Ascending aorta (tissue), 2 donors: ENCODE measurements at regions not wholly inside any gene's neighbourhood (a gene's known extent, or its start where the extent isn't known, plus 50 kb on each side); places are given as distances from the start of the nearest gene placed in this dataset.
A peak's percentile ranks its signal among the peaks of the same experiment; 100 is the strongest.

Source experiments
- DNase-seq, 2 donors: peaks; one replicate each; pipeline ENCODE4 v3.0.0-alpha.2; 2019; ENCODE audit warnings: low spot score in 2 of 2
- H3K27ac ChIP-seq, 2 donors: fragments of 200-600 bp; sonication (generic); one replicate each; pipeline ENCODE4 v1.5.1; 2016 to 2017; ENCODE audit warnings: mild to moderate bottlenecking in 1 of 2
- H3K27me3 ChIP-seq: fragments of 200-600 bp; sonication (generic); one replicate; pipeline ENCODE4 v1.5.1; 2017
- H3K36me3 ChIP-seq, 2 donors: fragments of 200-600 bp; sonication (generic); one replicate each; pipeline ENCODE4 v1.5.1; 2016
- H3K4me1 ChIP-seq, 2 donors: fragments of 200-600 bp; sonication (generic); one replicate each; pipeline ENCODE4 v1.5.1; 2016 to 2017; ENCODE audit warnings: mild to moderate bottlenecking in 1 of 2
- H3K4me3 ChIP-seq, 2 donors: fragments of 200-600 bp; sonication (generic); one replicate each; pipeline ENCODE4 v1.5.1; 2016 to 2017; ENCODE audit warnings: mild to moderate bottlenecking in 1 of 2
- H3K9me3 ChIP-seq, 2 donors: fragments of 200-600 bp; sonication (generic); one replicate each; pipeline ENCODE4 v1.5.1; 2016
- intact Hi-C: fragments of 100-400 bp; cut with DNase I; formaldehyde crosslinking; loops from one replicate; pipeline ENCODE4 v1.15.1; 2023
- TF ChIP-seq, protein P1 (sequence below), 3 experiments: fragments of 200-600 bp in 2 of 3; fragments of 450-650 bp in 1 of 3; sonication (generic) in 2 of 3; IDR thresholded peaks; one replicate each; pipeline ENCODE4 v1.5.1; 2016 to 2019; ENCODE audit warnings: antibody characterized with exemption in 3 of 3, mild to moderate bottlenecking in 1 of 3, moderate library complexity in 1 of 3

DNA sequence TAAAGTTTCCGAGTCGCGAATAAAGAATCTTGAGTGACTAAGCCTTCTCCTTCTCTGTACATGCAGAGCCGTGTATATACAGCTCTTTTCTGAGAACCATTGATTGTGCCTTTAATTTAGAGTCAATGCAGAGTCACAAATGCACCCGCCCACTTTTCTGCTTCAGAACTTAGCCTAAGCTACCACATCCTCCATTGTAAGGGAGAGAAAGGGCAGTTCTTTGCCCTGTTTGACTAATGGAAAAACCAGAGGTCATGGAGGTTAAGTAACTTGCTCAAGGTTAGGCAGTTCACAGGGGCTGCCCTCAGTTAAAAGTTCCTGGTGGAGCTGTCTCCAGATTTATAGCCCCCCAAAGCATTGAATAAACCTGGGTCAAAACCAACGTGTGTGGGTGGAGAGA lies 139.6 kb downstream of the TOMM20 start:
- Histone ChIP-seq H3K9me3 (no peaks in the 10 kb centered on the region), H3K4me1 (peaks cover 30 to 36% of the 10 kb centered on the region in 2 donors), H3K36me3 (no peaks in the 10 kb centered on the region), H3K27ac (peak overlapping the region; percentile 98 to 99), H3K4me3 (no peak overlapping the region), H3K27me3 (no peaks in the 10 kb centered on the region)
- intact Hi-C loops = no loop called here
- no peak for DNase-seq
- TF ChIP-seq, protein P1, sequence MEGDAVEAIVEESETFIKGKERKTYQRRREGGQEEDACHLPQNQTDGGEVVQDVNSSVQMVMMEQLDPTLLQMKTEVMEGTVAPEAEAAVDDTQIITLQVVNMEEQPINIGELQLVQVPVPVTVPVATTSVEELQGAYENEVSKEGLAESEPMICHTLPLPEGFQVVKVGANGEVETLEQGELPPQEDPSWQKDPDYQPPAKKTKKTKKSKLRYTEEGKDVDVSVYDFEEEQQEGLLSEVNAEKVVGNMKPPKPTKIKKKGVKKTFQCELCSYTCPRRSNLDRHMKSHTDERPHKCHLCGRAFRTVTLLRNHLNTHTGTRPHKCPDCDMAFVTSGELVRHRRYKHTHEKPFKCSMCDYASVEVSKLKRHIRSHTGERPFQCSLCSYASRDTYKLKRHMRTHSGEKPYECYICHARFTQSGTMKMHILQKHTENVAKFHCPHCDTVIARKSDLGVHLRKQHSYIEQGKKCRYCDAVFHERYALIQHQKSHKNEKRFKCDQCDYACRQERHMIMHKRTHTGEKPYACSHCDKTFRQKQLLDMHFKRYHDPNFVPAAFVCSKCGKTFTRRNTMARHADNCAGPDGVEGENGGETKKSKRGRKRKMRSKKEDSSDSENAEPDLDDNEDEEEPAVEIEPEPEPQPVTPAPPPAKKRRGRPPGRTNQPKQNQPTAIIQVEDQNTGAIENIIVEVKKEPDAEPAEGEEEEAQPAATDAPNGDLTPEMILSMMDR (IDR thresholded peaks at IDR 0.05) = no peak

DNA sequence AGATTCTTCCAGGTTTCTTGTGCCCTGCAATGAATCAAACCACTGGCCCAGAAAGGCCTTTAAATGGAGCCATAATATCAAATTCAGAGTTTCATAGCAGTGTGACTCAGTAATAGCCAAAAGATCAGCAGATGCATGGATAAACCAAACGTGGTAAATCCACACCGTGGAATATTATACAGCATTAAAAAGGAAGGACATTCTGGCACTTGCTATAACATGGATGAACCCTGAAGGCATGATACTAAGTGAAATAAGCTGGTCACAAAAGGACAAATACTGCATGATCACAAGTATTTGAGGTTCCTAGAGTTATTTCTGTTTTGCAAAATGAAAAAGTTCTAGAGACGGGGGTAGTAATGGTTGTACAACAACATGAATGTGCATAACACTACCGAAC lies 140.1 kb downstream of the TOMM20 start:
- Histone ChIP-seq H3K27ac (peak overlapping the region; percentile 98 to 99), H3K9me3 (no peaks in the 10 kb centered on the region), H3K4me3 (no peak overlapping the region), H3K4me1 (peaks cover 30 to 39% of the 10 kb centered on the region in 2 donors), H3K27me3 (no peaks in the 10 kb centered on the region), H3K36me3 (no peaks in the 10 kb centered on the region)
- TF ChIP-seq, protein P1 (IDR thresholded peaks at IDR 0.05) = no peak
- intact Hi-C loops = no loop called here
- DNase-seq = no peak

DNA sequence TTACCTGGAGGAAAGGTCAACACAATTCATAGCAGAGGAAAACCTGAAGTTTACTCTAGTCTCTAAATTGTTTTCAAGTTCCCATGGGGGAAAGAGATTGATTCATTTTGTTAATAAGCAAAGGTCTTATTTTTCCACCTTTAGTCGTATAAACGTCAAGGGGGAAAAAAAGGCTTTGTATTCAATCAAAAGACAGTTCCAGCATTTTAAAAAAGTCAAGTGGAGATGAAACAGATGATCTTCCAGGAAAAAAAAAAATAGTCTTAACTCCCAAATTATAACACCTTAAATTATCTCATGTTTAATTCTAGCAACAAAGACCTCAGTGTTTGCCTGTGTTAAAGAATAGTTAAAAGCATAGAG lies 140.5 kb downstream of the TOMM20 start:
- H3K9me3 ChIP-seq = no peaks in the 10 kb centered on the region
- H3K4me1 ChIP-seq = peaks cover 30 to 43% of the 10 kb centered on the region in 2 donors
- no peaks in the 10 kb centered on the region for H3K36me3 ChIP-seq
- H3K27me3 ChIP-seq = no peaks in the 10 kb centered on the region
- peak overlapping the region; percentile 98 to 99 for H3K27ac ChIP-seq
- intact Hi-C loops = no loop called here
- no peak for DNase-seq
- TF ChIP-seq, protein P1 (IDR thresholded peaks at IDR 0.05) = no peak
- no peak overlapping the region for H3K4me3 ChIP-seq

DNA sequence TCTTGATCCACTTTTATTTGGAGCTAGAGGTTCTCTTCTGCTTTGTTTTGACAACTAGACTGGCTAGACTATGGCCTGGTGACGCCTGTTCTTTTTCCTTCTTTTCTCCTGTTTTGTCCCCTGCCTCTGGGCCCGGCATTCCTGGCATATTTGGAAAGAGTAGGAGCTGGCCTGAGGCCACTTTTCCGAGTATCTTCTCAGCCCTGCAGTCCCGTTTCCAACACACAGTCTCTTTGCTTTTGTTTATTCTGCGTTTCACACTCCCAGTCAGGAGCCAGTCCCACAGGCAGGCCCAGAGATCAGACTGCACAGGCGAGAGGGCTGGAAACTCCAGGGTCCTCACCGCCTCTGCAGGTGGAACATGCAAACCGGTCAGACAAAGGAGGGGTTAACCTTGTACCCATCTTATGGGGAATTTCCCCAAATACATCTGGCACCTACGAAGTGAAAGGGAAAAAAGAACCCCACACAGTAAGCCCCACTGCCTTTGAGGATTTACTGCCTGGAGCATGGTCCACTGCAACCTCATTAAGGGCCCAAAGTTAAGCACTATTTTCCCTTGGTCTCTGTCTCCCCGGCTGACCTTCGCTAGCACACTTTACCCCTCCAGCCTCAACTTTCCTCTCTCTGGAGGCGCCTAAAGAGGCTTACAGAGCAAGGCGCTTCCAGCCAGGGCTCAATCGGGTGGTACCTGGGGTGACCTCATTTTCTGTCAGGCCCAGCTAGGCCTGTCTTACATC lies 141.1 kb downstream of the TOMM20 start:
- Histone ChIP-seq H3K27ac (peak overlapping the region; percentile 98 to 99), H3K4me3 (no peak overlapping the region), H3K27me3 (no peaks in the 10 kb centered on the region), H3K4me1 (peaks cover 30 to 48% of the 10 kb centered on the region in 2 donors), H3K9me3 (no peaks in the 10 kb centered on the region), H3K36me3 (no peaks in the 10 kb centered on the region)
- DNase-seq = peak in 1 of 2 donors; percentile 97
- TF ChIP-seq, protein P1 (IDR thresholded peaks at IDR 0.05) = no peak
- intact Hi-C loops = no loop called here

DNA sequence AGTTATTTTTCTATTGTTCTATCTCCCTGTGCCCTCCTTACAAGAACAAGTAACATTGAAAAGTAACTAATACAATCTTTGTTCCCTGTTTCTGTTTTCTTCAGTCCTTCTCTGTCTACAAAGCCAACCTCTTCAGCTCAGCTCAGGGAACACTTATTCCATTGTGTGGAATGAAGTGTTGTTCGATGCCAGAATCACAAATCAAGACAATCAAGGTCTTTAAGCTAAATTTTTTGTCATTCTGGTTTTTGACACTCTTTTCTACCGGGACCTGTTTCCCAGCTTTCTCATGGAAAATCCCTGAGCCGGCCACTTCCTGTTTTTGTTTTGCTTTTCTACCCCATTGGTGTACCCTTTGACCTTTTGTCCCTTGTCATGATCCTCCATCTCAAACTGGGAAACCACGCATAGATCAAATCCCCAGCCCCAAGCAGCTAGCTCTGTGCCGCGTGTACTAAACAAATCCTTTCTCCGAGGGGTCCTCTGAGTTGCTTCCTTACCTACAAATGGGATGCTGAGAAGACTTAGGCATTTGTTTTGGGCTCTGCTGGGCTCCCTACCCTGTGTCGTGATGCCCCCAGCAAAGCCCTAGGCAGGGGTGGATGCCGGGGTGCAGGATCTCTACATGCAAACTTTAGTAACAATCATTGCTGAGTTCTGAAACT lies 141.8 kb downstream of the TOMM20 start:
- Histone ChIP-seq H3K27ac (peak overlapping the region; percentile 98 to 99), H3K4me1 (peaks cover 30 to 53% of the 10 kb centered on the region in 2 donors), H3K9me3 (no peaks in the 10 kb centered on the region), H3K27me3 (no peaks in the 10 kb centered on the region), H3K36me3 (no peaks in the 10 kb centered on the region), H3K4me3 (no peak overlapping the region)
- DNase-seq = no peak
- TF ChIP-seq, protein P1 (IDR thresholded peaks at IDR 0.05) = no peak
- intact Hi-C loops = no loop called here
